IgD-negative memory B cell (primary cell): ENCODE measurements at regions not wholly inside any gene's neighbourhood (a gene's known extent, or its start where the extent isn't known, plus 50 kb on each side); places are given as distances from the start of the nearest gene placed in this dataset.

Source experiments
- H3K27ac Mint-ChIP-seq, 3 donors: one replicate each; pipeline ENCODE4 v1.8.0; 2020 to 2022; ENCODE audit warnings: mild to moderate bottlenecking in 3 of 3, mixed read lengths in 3 of 3, moderate library complexity in 1 of 3
- H3K27me3 Mint-ChIP-seq: one replicate; pipeline ENCODE4 v1.8.0; 2021; ENCODE audit warnings: mixed read lengths
- H3K36me3 Mint-ChIP-seq: one replicate; pipeline ENCODE4 v1.8.0; 2020; ENCODE audit warnings: mild to moderate bottlenecking, mixed read lengths
- H3K4me1 Mint-ChIP-seq, 3 donors: one replicate each; pipeline ENCODE4 v1.8.0; 2020 to 2022; ENCODE audit warnings: mixed read lengths in 3 of 3, mild to moderate bottlenecking in 1 of 3
- H3K4me3 Mint-ChIP-seq, 4 donors: one replicate each; pipeline ENCODE4 v1.8.0; 2020 to 2022; ENCODE audit warnings: mild to moderate bottlenecking in 4 of 4, mixed read lengths in 4 of 4, moderate library complexity in 3 of 4
- H3K9me3 Mint-ChIP-seq, 3 donors: one replicate each; pipeline ENCODE4 v1.8.0; 2020 to 2021; ENCODE audit warnings: mixed read lengths in 3 of 3, mild to moderate bottlenecking in 1 of 3

- no peak overlapping the region for H3K27ac Mint-ChIP-seq
These were observed 338.0 kb downstream of the LMO4 start for GRCh38 chr1:87666681-87667080.

GRCh38 chr1:87669674-87670073 is 341.0 kb downstream of the LMO4 start:
- Mint-ChIP-seq H3K4me1 (no peaks in the 10 kb centered on the region), H3K36me3 (peaks cover 1% of the 10 kb centered on the region), H3K4me3 (no peak overlapping the region), H3K9me3 (peaks cover 0 to 4% (median 0%) of the 10 kb centered on the region in 3 donors), H3K27me3 (peaks cover 1% of the 10 kb centered on the region), H3K27ac (no peak overlapping the region)

More at GRCh38 chr1:87666681-87667080, 338.0 kb downstream of the LMO4 start:
- Mint-ChIP-seq H3K4me3 (no peak overlapping the region), H3K36me3 (peaks cover 4% of the 10 kb centered on the region), H3K9me3 (peaks cover 0 to 4% (median 0%) of the 10 kb centered on the region in 3 donors), H3K4me1 (no peaks in the 10 kb centered on the region), H3K27me3 (peaks cover 2% of the 10 kb centered on the region)

GRCh38 chr1:87673309-87673708 is 344.6 kb downstream of the LMO4 start:
- H3K4me3 Mint-ChIP-seq: no peak overlapping the region
- peaks cover 1% of the 10 kb centered on the region for H3K36me3 Mint-ChIP-seq
- H3K9me3 Mint-ChIP-seq: peaks cover 0 to 1% (median 0%) of the 10 kb centered on the region in 3 donors
- H3K27ac Mint-ChIP-seq: no peak overlapping the region
- H3K27me3 Mint-ChIP-seq: no peaks in the 10 kb centered on the region
- H3K4me1 Mint-ChIP-seq: no peaks in the 10 kb centered on the region

GRCh38 chr1:87673748-87674147 is 345.1 kb downstream of the LMO4 start:
- H3K9me3 Mint-ChIP-seq: peaks cover 0 to 1% (median 0%) of the 10 kb centered on the region in 3 donors
- no peaks in the 10 kb centered on the region for H3K27me3 Mint-ChIP-seq
- H3K4me1 Mint-ChIP-seq: no peaks in the 10 kb centered on the region
- H3K4me3 Mint-ChIP-seq: no peak overlapping the region
- no peak overlapping the region for H3K27ac Mint-ChIP-seq
- H3K36me3 Mint-ChIP-seq: peaks cover 1% of the 10 kb centered on the region

GRCh38 chr1:87674791-87675190 is 346.1 kb downstream of the LMO4 start:
- Mint-ChIP-seq H3K27me3 (no peaks in the 10 kb centered on the region), H3K4me3 (no peak overlapping the region), H3K4me1 (no peaks in the 10 kb centered on the region), H3K27ac (no peak overlapping the region), H3K9me3 (peaks cover 0 to 1% (median 0%) of the 10 kb centered on the region in 3 donors), H3K36me3 (peaks cover 1% of the 10 kb centered on the region)

- peaks cover 0 to 1% (median 0%) of the 10 kb centered on the region in 3 donors for H3K9me3 Mint-ChIP-seq
- no peak overlapping the region for H3K27ac Mint-ChIP-seq
- no peak overlapping the region for H3K4me3 Mint-ChIP-seq
- peaks cover 3 to 4% (median 3%) of the 10 kb centered on the region in 3 donors for H3K4me1 Mint-ChIP-seq
- no peaks in the 10 kb centered on the region for H3K27me3 Mint-ChIP-seq
- H3K36me3 Mint-ChIP-seq: no peaks in the 10 kb centered on the region
These were observed 349.6 kb downstream of the LMO4 start for GRCh38 chr1:87678266-87678665.

- no peak overlapping the region for H3K4me3 Mint-ChIP-seq
- no peaks in the 10 kb centered on the region for H3K9me3 Mint-ChIP-seq
- peaks cover 6 to 9% (median 8%) of the 10 kb centered on the region in 3 donors for H3K4me1 Mint-ChIP-seq
- H3K36me3 Mint-ChIP-seq: no peaks in the 10 kb centered on the region
- no peaks in the 10 kb centered on the region for H3K27me3 Mint-ChIP-seq
- no peak overlapping the region for H3K27ac Mint-ChIP-seq
These were observed 353.9 kb downstream of the LMO4 start for GRCh38 chr1:87682565-87682964.

- H3K4me1 Mint-ChIP-seq: peaks cover 6 to 9% (median 8%) of the 10 kb centered on the region in 3 donors
- H3K27ac Mint-ChIP-seq: peak overlapping the region in 1 of 3 donors; percentile 79
- H3K4me3 Mint-ChIP-seq: peak overlapping the region in 2 of 4 donors; percentile 41
- H3K27me3 Mint-ChIP-seq: no peaks in the 10 kb centered on the region
- no peaks in the 10 kb centered on the region for H3K36me3 Mint-ChIP-seq
- no peaks in the 10 kb centered on the region for H3K9me3 Mint-ChIP-seq
These were observed 354.7 kb downstream of the LMO4 start for GRCh38 chr1:87683196-87683956.

- no peaks in the 10 kb centered on the region for H3K36me3 Mint-ChIP-seq
- H3K4me3 Mint-ChIP-seq: peak overlapping the region in 3 of 4 donors; percentile 47 to 73 (median 72)
- no peaks in the 10 kb centered on the region for H3K27me3 Mint-ChIP-seq
- no peaks in the 10 kb centered on the region for H3K9me3 Mint-ChIP-seq
- H3K4me1 Mint-ChIP-seq: peaks cover 6 to 9% (median 8%) of the 10 kb centered on the region in 3 donors
- no peak overlapping the region for H3K27ac Mint-ChIP-seq
These were observed 355.5 kb downstream of the LMO4 start for GRCh38 chr1:87684194-87684593.

GRCh38 chr1:87684713-87685205 is 356.1 kb downstream of the LMO4 start:
- Mint-ChIP-seq H3K4me1 (peaks cover 6 to 9% (median 8%) of the 10 kb centered on the region in 3 donors), H3K36me3 (no peaks in the 10 kb centered on the region), H3K27ac (no peak overlapping the region), H3K9me3 (no peaks in the 10 kb centered on the region), H3K4me3 (peak overlapping the region in 1 of 4 donors; percentile 72), H3K27me3 (no peaks in the 10 kb centered on the region)

GRCh38 chr1:87685311-87686135 is 356.8 kb downstream of the LMO4 start:
- Mint-ChIP-seq H3K36me3 (no peaks in the 10 kb centered on the region), H3K4me3 (peak overlapping the region in 1 of 4 donors; percentile 67), H3K27ac (no peak overlapping the region), H3K9me3 (no peaks in the 10 kb centered on the region), H3K4me1 (peaks cover 6 to 9% (median 8%) of the 10 kb centered on the region in 3 donors), H3K27me3 (no peaks in the 10 kb centered on the region)

GRCh38 chr1:87686136-87686495 is 357.4 kb downstream of the LMO4 start:
- Mint-ChIP-seq H3K27me3 (no peaks in the 10 kb centered on the region), H3K27ac (no peak overlapping the region), H3K36me3 (no peaks in the 10 kb centered on the region), H3K9me3 (no peaks in the 10 kb centered on the region), H3K4me1 (peaks cover 8 to 9% (median 8%) of the 10 kb centered on the region in 3 donors), H3K4me3 (no peak overlapping the region)

- no peaks in the 10 kb centered on the region for H3K27me3 Mint-ChIP-seq
- no peak overlapping the region for H3K4me3 Mint-ChIP-seq
- H3K36me3 Mint-ChIP-seq: no peaks in the 10 kb centered on the region
- no peak overlapping the region for H3K27ac Mint-ChIP-seq
- H3K4me1 Mint-ChIP-seq: peaks cover 8 to 9% (median 8%) of the 10 kb centered on the region in 3 donors
- no peaks in the 10 kb centered on the region for H3K9me3 Mint-ChIP-seq
These were observed 358.0 kb downstream of the LMO4 start for GRCh38 chr1:87686671-87687070.

- no peaks in the 10 kb centered on the region for H3K9me3 Mint-ChIP-seq
These were observed 359.5 kb downstream of the LMO4 start for GRCh38 chr1:87688136-87688535.

GRCh38 chr1:87689487-87689886 is 360.8 kb downstream of the LMO4 start:
- no peak overlapping the region for H3K27ac Mint-ChIP-seq
- H3K36me3 Mint-ChIP-seq: no peaks in the 10 kb centered on the region
- peaks cover 0 to 4% (median 0%) of the 10 kb centered on the region in 3 donors for H3K4me1 Mint-ChIP-seq
- H3K27me3 Mint-ChIP-seq: no peaks in the 10 kb centered on the region
- no peak overlapping the region for H3K4me3 Mint-ChIP-seq
- H3K9me3 Mint-ChIP-seq: peaks cover 0 to 2% (median 0%) of the 10 kb centered on the region in 3 donors

More at GRCh38 chr1:87688136-87688535, 359.5 kb downstream of the LMO4 start:
- no peaks in the 10 kb centered on the region for H3K36me3 Mint-ChIP-seq
- no peak overlapping the region for H3K27ac Mint-ChIP-seq
- peaks cover 5 to 7% (median 5%) of the 10 kb centered on the region in 3 donors for H3K4me1 Mint-ChIP-seq
- no peaks in the 10 kb centered on the region for H3K27me3 Mint-ChIP-seq
- H3K4me3 Mint-ChIP-seq: no peak overlapping the region
